ENCODE measurements at regions not wholly inside any gene's neighbourhood (a gene's known extent, or its start where the extent isn't known, plus 50 kb on each side); places are given as distances from the start of the nearest gene placed in this dataset.
"Not testable (repeated sequence)": the region's sequence is repeated elsewhere in the genome, so short reads cannot be mapped to it uniquely, and the experiment has no call there.

DNA sequence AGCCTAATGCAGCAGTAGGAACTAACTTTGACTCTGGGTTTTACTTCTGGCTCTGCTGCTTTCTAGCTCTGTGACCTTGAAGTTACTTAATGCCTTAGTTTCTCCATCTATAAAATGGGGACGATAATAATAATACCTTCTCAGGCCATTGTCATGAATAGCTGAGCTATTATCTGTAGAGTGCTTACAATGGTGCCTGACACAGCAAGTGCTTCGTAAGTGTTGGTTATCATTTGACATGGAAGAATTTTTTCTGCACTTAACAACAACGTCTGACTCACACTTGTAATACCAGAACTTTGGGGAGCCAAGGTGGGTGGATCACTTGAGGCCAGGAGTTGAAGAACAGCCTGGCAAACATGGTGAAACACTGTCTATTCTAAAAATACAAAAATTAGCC, 140.5 kb downstream of the ARL4A start:
- DNase-seq (ENCODE audit: low read depth in 2 of 2): no peak

GRCh38 chr7:12831024-12831423, 143.6 kb downstream of the ARL4A start:
- DNase-seq (ENCODE audit: low read depth in 2 of 2): no peak

GRCh38 chr7:12833829-12834228, 146.4 kb downstream of the ARL4A start:
- DNase-seq (ENCODE audit: low read depth in 2 of 2): no peak

GRCh38 chr7:12834782-12835181, 147.3 kb downstream of the ARL4A start:
- DNase-seq (ENCODE audit: low read depth in 2 of 2): no peak

- no peak for DNase-seq (ENCODE audit: low read depth in 2 of 2)
Observed at GRCh38 chr7:12839508-12840153, 152.2 kb downstream of the ARL4A start.

GRCh38 chr7:12844732-12845131, 157.3 kb downstream of the ARL4A start:
- DNase-seq (ENCODE audit: low read depth in 2 of 2): not testable (repeated sequence)

GRCh38 chr7:12847001-12847400, 159.6 kb downstream of the ARL4A start:
- DNase-seq (ENCODE audit: low read depth in 2 of 2): no peak

DNA sequence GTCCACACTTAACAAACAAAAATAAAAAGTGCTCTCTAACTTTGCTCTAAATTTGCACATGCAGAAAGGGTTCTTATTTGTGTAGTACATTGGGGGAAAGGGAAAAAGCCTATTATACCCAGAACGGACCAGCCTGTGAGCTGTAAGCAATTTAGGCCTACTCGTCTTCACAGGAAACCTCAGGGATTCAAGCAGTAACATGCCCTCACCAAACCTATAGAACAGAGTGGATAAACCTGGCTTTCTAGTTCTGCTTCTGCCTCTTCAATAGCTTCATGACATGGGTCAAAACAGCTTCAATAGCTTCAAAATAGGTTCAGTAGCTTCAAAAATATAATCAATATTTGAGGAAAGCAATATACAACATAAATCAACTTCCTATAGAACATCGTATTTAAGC, 163.7 kb downstream of the ARL4A start:
- no peak for DNase-seq (ENCODE audit: low read depth in 2 of 2)

DNA sequence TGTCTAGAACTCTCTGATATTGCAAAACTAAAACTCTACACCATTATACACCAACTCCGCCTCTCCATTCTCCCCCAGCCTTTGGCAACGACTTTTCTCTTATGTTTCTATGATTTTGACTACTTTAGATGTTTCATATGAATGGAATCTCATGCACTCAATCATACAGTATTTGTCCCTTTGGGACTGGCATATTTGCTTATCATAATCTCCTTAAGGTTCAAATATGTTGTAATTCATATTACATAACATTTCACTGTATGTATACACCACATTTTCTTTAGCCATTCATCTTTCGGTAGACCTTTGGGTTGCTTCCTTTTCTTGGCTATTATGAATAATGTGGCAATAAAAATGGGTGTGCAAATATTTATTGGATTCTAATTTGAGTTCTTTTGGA, 164.4 kb downstream of the ARL4A start:
- no peak for DNase-seq (ENCODE audit: low read depth in 2 of 2)

DNA sequence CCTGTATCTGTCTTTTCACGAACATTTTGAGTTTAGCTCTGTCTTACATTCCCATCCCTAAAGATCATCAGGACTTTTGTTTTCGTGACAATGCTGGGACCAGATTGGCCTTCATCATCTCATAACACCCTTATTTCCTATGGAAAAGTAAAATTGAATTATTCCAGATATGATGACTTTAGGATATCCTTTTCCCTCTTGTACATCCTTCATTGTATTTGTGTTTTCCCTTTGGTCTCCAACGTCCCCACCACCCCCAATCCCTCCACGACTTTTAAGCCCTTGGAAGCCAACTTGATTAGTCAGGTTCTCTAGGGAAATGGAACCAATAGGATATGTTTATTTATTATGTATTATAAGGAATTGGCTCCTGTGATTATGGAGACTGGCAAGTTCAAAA, 167.6 kb downstream of the ARL4A start:
- DNase-seq (ENCODE audit: low read depth in 2 of 2): peak; percentile 2 to 98

DNA sequence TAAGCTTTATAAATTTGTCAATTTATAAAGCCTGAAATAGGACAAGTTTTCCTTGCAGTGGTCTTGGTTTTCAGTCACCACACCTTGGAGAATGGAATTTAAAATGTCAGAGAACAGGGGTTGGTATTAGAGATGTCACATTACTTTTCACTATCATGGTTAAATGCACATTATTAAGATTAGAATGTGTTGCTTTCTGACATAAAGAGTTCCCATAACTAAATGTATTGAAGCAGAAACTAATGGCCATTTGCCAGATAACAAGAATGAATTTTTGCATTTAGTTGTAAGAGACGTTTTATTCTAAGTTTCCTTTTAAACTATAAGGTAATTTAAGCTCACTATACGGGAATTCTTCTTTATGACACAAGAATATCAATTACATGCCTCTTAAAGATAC, 172.3 kb downstream of the ARL4A start:
- no peak for DNase-seq (ENCODE audit: low read depth in 2 of 2)

DNA sequence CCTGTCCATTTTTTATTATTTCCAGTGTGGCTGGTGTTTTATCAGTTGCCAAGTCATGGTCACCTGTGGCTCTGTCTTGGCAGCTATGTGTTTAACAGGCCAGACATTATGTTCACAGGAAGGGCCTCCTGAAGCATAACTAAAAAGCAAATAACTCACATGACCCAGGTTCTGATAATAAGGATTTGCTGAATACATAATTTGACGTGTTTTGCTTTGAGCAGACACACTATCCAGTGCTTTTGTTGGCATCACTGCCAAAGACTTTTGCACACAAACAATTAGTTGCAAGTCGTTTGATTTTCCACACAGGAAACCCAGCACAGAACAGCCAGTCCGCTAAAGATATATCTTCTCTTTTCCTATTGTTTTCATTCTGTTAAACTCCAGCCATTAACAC, 173.6 kb downstream of the ARL4A start:
- DNase-seq (ENCODE audit: low read depth in 2 of 2): peak; percentile 83 to 99

GRCh38 chr7:12862146-12862545, 174.7 kb downstream of the ARL4A start:
- DNase-seq (ENCODE audit: low read depth in 2 of 2): no peak

- no peak for DNase-seq (ENCODE audit: low read depth in 2 of 2)
Observed at GRCh38 chr7:12864470-12865046, 177.1 kb downstream of the ARL4A start.

GRCh38 chr7:12865593-12865992, 178.2 kb downstream of the ARL4A start:
- DNase-seq (ENCODE audit: low read depth in 2 of 2): no peak

GRCh38 chr7:12866207-12866606, 178.8 kb downstream of the ARL4A start:
- DNase-seq (ENCODE audit: low read depth in 2 of 2): no peak

DNA sequence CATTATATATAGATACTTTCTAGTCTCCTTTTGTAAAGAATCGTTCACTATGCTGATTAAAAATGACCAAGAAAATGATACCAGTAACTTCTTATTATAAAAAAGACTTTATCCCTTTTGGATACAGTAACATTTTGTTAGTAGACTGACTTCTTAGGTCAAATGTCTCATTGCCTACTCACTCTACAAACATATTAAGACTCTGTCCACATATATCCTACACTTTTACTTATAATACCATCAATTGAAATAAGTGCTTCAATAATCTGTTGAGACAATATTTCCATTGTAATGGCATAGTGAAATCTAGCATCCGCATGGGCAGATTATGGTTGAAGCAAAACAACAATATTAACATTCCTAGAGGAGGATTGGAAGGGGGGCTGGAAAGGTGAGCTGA, 180.6 kb downstream of the ARL4A start:
- no peak for DNase-seq (ENCODE audit: low read depth in 2 of 2)

DNA sequence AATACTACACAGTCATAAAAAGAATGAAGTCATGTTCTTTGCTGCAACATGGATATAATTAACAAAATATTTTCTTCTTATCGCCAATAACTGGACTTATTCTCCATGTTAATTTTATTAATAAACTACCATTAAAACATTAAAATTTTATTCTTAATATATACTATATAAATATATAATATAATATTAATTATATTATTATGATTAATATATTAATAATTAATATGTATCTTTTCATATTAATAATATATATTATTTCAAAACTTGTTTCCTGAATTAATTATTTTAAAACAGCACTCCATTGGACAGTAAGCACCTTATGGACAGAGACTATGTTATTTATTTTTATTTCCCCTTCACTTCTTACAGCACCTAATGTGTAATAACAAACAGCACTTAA, 182.8 kb downstream of the ARL4A start:
- DNase-seq (ENCODE audit: low read depth in 2 of 2): no peak

DNA sequence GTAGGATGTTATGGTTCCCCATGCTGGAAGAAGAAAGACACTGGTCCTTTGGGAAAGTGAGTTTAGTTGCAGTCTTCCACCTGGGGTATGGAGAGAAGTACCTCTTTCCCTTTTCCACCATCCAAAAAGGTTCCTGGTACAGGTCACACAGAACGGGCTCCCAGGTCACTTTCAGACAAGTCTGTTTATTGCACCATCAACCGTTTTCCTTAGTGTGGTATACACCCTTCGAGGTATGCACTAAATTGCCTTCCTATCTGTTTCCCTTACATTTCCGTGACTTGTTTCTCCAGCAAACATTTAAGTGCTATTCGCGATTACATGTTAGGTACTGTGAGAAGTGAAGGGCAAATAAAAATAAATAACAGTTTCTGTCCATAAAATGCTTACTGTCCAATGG, 185.1 kb downstream of the ARL4A start:
- DNase-seq (ENCODE audit: low read depth in 2 of 2): no peak

DNA sequence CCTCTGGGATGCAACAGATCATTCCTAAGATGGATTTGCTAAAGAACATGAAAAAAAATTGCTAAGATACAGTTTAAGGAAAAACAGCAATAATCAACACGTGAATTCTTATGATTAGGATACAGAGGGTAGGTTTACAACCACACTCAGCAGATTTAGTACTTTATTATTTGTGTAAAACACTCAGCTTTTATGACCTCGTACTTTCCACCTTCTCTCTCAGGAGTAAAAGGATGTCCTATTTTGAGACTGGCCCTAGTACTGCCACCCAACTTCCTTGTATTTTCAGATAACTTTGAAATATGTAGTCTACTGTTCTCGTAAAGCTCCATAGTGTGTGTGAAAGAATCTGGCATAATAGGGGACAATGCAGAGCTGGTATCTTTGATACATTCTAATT, 186.1 kb downstream of the ARL4A start:
- DNase-seq (ENCODE audit: low read depth in 2 of 2): no peak

DNA sequence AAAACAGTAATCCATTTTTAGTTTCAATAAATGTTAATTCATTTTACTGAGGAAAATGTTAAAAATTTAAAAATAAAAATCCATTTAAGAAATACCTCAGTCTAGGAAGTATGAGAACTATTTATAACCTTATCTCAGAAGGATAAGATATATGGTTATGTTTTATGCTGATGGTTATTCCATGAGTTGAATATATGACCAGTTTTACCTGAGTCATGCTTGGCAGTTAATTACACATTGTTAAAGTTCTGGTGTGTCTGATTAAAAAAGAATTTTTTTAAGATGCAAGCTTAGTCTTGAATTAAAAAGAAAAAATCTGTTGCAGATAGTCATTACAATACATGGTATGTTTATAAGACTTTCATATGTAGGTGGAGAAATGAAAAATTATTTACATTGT, 191.7 kb downstream of the ARL4A start:
- no peak for DNase-seq (ENCODE audit: low read depth in 2 of 2)

DNA sequence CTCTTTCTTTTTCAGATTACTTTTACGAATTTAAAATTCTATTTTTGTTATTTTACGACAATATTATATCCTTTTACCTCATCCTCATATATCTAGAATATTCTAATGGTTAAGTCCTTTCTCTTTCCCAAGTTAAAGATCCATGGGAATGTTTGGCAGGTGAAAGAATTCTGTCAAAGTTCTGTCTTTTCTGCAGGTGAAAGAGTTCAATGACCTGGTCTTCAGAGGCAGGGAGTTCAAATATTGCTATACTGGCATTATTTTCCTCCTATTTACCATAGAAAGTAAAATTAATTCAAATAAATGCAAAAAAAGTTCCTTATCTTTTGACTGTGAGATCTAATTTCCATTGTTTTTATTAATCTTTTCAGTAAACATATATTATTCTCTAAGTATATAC, 194.3 kb downstream of the ARL4A start:
- DNase-seq (ENCODE audit: low read depth in 2 of 2): no peak

DNA sequence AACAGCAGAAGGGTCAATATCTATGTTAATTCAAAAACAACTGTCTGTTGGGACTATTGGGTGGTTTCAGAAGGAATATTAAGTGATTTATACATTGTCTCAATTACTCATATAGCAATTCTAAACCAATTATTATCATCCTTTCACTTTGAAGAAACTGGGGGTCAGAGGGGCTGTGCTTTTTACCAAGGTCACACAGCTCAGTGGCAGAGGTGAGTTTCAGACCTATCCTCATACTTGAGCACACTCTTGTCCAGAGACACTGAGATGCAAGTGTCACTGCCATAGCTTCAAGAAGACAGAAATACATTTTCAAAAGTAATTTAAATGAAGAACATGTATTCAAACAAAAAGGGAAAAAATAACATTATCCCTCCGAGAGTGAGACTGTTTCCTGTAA, 195.3 kb downstream of the ARL4A start:
- DNase-seq (ENCODE audit: low read depth in 2 of 2): no peak

GRCh38 chr7:12884033-12884432, 196.6 kb downstream of the ARL4A start:
- DNase-seq (ENCODE audit: low read depth in 2 of 2): no peak

All from lung microvascular endothelial cell (primary cell).